ENCODE measurements at regions not wholly inside any gene's neighbourhood (a gene's known extent, or its start where the extent isn't known, plus 50 kb on each side); places are given as distances from the start of the nearest gene placed in this dataset.

DNA sequence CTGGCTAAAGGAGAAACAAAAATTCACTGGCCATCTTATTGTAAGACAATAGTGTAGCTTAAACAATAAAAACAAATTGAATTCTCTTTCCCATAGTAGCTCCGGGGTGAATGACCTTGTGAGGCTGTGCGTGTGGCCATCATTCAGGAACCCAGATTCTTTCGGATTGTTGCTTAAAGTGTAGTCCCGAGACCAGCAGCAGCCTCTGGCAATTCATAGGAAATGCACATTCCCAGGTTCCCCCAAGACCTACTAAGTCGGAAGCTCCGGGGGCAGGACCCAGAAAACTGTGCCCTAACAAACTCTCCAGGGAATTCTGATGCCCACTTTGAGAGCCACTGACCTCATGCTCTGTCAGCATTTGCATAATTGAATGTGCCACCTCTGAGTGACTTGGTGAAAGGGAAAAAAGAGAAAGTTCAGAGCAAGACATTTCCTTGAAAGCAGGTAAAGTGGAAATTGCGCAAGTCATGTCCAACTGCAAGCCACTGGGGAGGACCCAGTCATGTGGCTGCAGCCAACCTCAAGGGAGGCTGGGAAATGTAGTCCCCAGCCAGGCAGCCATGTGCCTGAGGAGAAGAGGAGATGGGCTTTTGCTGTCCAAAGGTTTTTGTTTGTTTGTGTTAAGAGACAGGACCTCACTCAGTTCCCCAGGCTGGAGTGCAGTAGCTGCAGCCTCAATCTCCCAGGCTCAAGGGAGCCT is 50.7 kb upstream of the PNMA8B start (continued):
- 0 out of 2 replicates have a peak, but pooled peaks have one; percentile 45 for TF ChIP-seq YEATS2 (CRISPR knock-in tag; IDR thresholded peaks at IDR 0.05; ENCODE audit: borderline replicate concordance)
- no peak for TF ChIP-seq HNRNPL (IDR thresholded peaks at IDR 0.05; ENCODE audit: low read depth, low read length)
- TF ChIP-seq, protein P1, sequence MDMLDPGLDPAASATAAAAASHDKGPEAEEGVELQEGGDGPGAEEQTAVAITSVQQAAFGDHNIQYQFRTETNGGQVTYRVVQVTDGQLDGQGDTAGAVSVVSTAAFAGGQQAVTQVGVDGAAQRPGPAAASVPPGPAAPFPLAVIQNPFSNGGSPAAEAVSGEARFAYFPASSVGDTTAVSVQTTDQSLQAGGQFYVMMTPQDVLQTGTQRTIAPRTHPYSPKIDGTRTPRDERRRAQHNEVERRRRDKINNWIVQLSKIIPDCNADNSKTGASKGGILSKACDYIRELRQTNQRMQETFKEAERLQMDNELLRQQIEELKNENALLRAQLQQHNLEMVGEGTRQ (IDR thresholded peaks at IDR 0.05; ENCODE audit: low read depth, low read length): peak; percentile 75
- TF ChIP-seq, protein P1 (CRISPR knock-in tag; IDR thresholded peaks at IDR 0.05; ENCODE audit: borderline replicate concordance): peak; percentile 95; the same call in 1 of the 2 replicates
- TF ChIP-seq ZNF652 (CRISPR knock-in tag; IDR thresholded peaks at IDR 0.05; ENCODE audit: borderline replicate concordance, low read depth): no peak
- peak; percentile 35; the same call in 1 of the 2 replicates for TF ChIP-seq GATAD2A (CRISPR knock-in tag; IDR thresholded peaks at IDR 0.05)
- TF ChIP-seq KDM6A (CRISPR knock-in tag; IDR thresholded peaks at IDR 0.05; ENCODE audit: low read depth): no peak
- TF ChIP-seq, protein P2, sequence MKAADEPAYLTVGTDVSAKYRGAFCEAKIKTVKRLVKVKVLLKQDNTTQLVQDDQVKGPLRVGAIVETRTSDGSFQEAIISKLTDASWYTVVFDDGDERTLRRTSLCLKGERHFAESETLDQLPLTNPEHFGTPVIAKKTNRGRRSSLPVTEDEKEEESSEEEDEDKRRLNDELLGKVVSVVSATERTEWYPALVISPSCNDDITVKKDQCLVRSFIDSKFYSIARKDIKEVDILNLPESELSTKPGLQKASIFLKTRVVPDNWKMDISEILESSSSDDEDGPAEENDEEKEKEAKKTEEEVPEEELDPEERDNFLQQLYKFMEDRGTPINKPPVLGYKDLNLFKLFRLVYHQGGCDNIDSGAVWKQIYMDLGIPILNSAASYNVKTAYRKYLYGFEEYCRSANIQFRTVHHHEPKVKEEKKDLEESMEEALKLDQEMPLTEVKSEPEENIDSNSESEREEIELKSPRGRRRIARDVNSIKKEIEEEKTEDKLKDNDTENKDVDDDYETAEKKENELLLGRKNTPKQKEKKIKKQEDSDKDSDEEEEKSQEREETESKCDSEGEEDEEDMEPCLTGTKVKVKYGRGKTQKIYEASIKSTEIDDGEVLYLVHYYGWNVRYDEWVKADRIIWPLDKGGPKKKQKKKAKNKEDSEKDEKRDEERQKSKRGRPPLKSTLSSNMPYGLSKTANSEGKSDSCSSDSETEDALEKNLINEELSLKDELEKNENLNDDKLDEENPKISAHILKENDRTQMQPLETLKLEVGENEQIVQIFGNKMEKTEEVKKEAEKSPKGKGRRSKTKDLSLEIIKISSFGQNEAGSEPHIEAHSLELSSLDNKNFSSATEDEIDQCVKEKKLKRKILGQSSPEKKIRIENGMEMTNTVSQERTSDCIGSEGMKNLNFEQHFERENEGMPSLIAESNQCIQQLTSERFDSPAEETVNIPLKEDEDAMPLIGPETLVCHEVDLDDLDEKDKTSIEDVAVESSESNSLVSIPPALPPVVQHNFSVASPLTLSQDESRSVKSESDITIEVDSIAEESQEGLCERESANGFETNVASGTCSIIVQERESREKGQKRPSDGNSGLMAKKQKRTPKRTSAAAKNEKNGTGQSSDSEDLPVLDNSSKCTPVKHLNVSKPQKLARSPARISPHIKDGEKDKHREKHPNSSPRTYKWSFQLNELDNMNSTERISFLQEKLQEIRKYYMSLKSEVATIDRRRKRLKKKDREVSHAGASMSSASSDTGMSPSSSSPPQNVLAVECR (CRISPR knock-in tag; IDR thresholded peaks at IDR 0.05; ENCODE audit: borderline replicate concordance): peak; percentile 52; the same call in 1 of the 2 replicates
- peak; percentile 99 for TF ChIP-seq THAP11 (CRISPR knock-in tag; IDR thresholded peaks at IDR 0.05)
- TF ChIP-seq PTBP1 (IDR thresholded peaks at IDR 0.05; ENCODE audit: low read depth, low read length, poor library complexity, severe bottlenecking): no peak
- TF ChIP-seq FOSL2 (CRISPR knock-in tag; IDR thresholded peaks at IDR 0.05): 0 out of 2 replicates have a peak, but pooled peaks have one; percentile 12
- peak; percentile 39; the same call in 1 of the 2 replicates for TF ChIP-seq RXRB (CRISPR knock-in tag; IDR thresholded peaks at IDR 0.05; ENCODE audit: borderline replicate concordance)
- TF ChIP-seq RAD51 (IDR thresholded peaks at IDR 0.05; ENCODE audit: borderline replicate concordance): 0 out of 2 replicates have a peak, but pooled peaks have one; percentile 52
- TF ChIP-seq TGIF2 (CRISPR knock-in tag; IDR thresholded peaks at IDR 0.05): no peak
- peak; percentile 69; the same call in 1 of the 2 replicates for TF ChIP-seq ZNF598 (CRISPR knock-in tag; IDR thresholded peaks at IDR 0.05; ENCODE audit: borderline replicate concordance)
